Sigmoid colon (tissue), 6 donors: ENCODE measurements at regions not wholly inside any gene's neighbourhood (a gene's known extent, or its start where the extent isn't known, plus 50 kb on each side); places are given as distances from the start of the nearest gene placed in this dataset.

Experiments
- DNase-seq: peaks from one replicate; pipeline ENCODE4 v3.0.0-alpha.2; 2019
- H3K27ac ChIP-seq, 4 donors: fragments of 200-600 bp; sonication (generic); one replicate each; pipeline ENCODE4 v1.5.1; 2016 to 2019; ENCODE audit warnings: mild to moderate bottlenecking in 1 of 4
- H3K27me3 ChIP-seq, 3 donors: fragments of 200-600 bp; sonication (generic); one replicate each; pipeline ENCODE4 v1.5.1; 2019; ENCODE audit warnings: mild to moderate bottlenecking in 1 of 3
- H3K36me3 ChIP-seq, 4 donors: fragments of 200-600 bp; sonication (generic); one replicate each; pipeline ENCODE4 v1.5.1; 2016 to 2019
- H3K4me1 ChIP-seq, 4 donors: fragments of 200-600 bp; sonication (generic); one replicate each; pipeline ENCODE4 v1.5.1; 2017 to 2019
- H3K4me3 ChIP-seq, 4 donors: fragments of 200-600 bp; sonication (generic); one replicate each; pipeline ENCODE4 v1.5.1; 2017 to 2019; ENCODE audit warnings: mild to moderate bottlenecking in 2 of 4, moderate library complexity in 1 of 4
- H3K9me3 ChIP-seq, 4 donors: fragments of 200-600 bp in 3 of 4; sonication (generic) in 3 of 4; one replicate each; pipeline versions ENCODE4 v1.5.1 to v1.6.1; 2013 to 2019
- CTCF ChIP-seq, 4 experiments: fragments of 450-650 bp in 3 of 4; fragments of 200-600 bp in 1 of 4; IDR thresholded peaks; one replicate each; pipeline ENCODE4 v1.5.1; 2016 to 2019; ENCODE audit warnings: antibody characterized with exemption in 4 of 4, mild to moderate bottlenecking in 3 of 4, moderate library complexity in 2 of 4
- EP300 ChIP-seq, 4 donors: sonication (generic); formaldehyde crosslinking; IDR thresholded peaks; one replicate each; pipeline ENCODE4 v1.6.1; 2017; ENCODE audit warnings: antibody characterized with exemption in 4 of 4
- POLR2A ChIP-seq, 2 donors: fragments of 450-650 bp; IDR thresholded peaks; one replicate each; pipeline ENCODE4 v1.6.1; 2016; ENCODE audit warnings: antibody characterized with exemption in 2 of 2, mild to moderate bottlenecking in 2 of 2, moderate library complexity in 2 of 2
- POLR2AphosphoS5 ChIP-seq, 4 donors: sonication (generic); formaldehyde crosslinking; IDR thresholded peaks; one replicate each; pipeline ENCODE4 v1.6.1; 2017; ENCODE audit warnings: antibody characterized with exemption in 4 of 4
- WGBS, 2 donors: extraction: QIAGEN DNeasy Blood & Tissue Kit; methylation state at CpG; one replicate each; pipeline ENCODE4 v1.1.7; 2013; 5-methylcytosine and 5-hydroxymethylcytosine counted together
- intact Hi-C: fragments of 100-400 bp; cut with DNase I; formaldehyde crosslinking; loops from one replicate; pipeline ENCODE4 v1.15.1; 2023
- donor health status: healthy with polysubstance abuse.
- donor health status: healthy.

- H3K27ac ChIP-seq: no peak overlapping the region
- H3K4me3 ChIP-seq: no peak overlapping the region
- H3K36me3 ChIP-seq: no peaks in the 10 kb centered on the region
- H3K4me1 ChIP-seq: no peaks in the 10 kb centered on the region
- 94 to 98% methylated on average over 1 of the region's 1 CpG for WGBS, 2 donors
- H3K9me3 ChIP-seq: peaks cover 0 to under 1% (median 0%) of the 10 kb centered on the region in 4 donors
- no peak for DNase-seq
- intact Hi-C loops: no loop called here
- TF ChIP-seq POLR2A (IDR thresholded peaks at IDR 0.05) (no peak), EP300 (IDR thresholded peaks at IDR 0.05) (no peak), CTCF (IDR thresholded peaks at IDR 0.05) (no peak), POLR2AphosphoS5 (IDR thresholded peaks at IDR 0.05) (no peak)
- H3K27me3 ChIP-seq: no peaks in the 10 kb centered on the region
Measured at GRCh38 chr5:2598503-2598902, 153.0 kb downstream of the IRX2 start.

- Histone ChIP-seq H3K4me3 (no peak overlapping the region), H3K36me3 (no peaks in the 10 kb centered on the region), H3K27me3 (no peaks in the 10 kb centered on the region), H3K4me1 (no peaks in the 10 kb centered on the region), H3K9me3 (peaks cover 0 to 2% (median 0%) of the 10 kb centered on the region in 4 donors), H3K27ac (no peak overlapping the region)
- 76 to 90% methylated on average over 1 of the region's 1 CpG for WGBS, 2 donors
- no peak for DNase-seq
- TF ChIP-seq CTCF (IDR thresholded peaks at IDR 0.05) (no peak), POLR2AphosphoS5 (IDR thresholded peaks at IDR 0.05) (no peak)
- intact Hi-C loops: no loop called here
Measured at GRCh38 chr5:2594701-2595100, 156.8 kb downstream of the IRX2 start.

GRCh38 chr5:2592766-2593165 is 158.7 kb downstream of the IRX2 start:
- DNase-seq: no peak
- H3K36me3 ChIP-seq: no peaks in the 10 kb centered on the region
- H3K4me3 ChIP-seq: no peak overlapping the region
- H3K27me3 ChIP-seq: no peaks in the 10 kb centered on the region
- no peak overlapping the region for H3K27ac ChIP-seq
- intact Hi-C loops: no loop called here
- TF ChIP-seq EP300 (IDR thresholded peaks at IDR 0.05) (no peak), CTCF (IDR thresholded peaks at IDR 0.05) (no peak), POLR2A (IDR thresholded peaks at IDR 0.05) (no peak), POLR2AphosphoS5 (IDR thresholded peaks at IDR 0.05) (no peak)
- H3K4me1 ChIP-seq: no peaks in the 10 kb centered on the region
- peaks cover 0 to 2% (median 0%) of the 10 kb centered on the region in 4 donors for H3K9me3 ChIP-seq
- 82 to 83% methylated on average over 10 of the region's 10 CpGs for WGBS, 2 donors

DNA sequence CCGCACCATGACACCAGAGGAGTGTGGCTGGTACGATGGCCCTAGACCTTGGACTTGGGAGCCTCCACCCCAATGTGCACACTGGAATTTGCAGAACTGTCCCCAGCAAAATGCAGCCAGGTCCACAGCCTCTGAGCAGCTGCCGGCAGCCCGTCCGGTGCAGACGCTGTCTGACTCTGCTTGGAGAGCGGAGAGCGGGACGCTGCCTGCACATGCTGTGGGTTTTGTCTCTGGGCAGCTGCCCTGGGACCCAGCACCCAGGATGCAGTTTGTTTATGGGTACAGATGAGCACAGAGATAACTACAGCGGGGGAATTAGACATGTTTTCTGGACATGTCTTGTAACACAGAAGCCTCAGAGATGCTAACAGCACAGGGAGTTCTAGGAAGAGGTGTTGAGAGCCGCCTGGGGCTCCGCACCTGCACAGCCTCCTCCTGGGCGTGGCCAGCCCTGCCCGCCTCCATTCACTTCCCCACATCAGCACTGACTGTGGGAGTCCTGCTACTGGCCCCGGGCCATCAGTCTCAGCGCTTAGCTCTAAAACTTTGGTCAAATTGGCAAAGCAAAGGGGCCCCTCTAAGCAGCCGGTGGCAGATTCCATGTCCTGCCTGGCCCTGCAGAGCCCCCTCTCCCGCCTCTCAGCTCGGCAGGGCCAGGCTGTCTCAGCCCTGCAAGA is 159.6 kb downstream of the IRX2 start:
- WGBS, 2 donors: 64 to 66% methylated on average over 19 of the region's 19 CpGs
- TF ChIP-seq POLR2AphosphoS5 (IDR thresholded peaks at IDR 0.05) (no peak), EP300 (IDR thresholded peaks at IDR 0.05) (no peak), CTCF (IDR thresholded peaks at IDR 0.05) (no peak), POLR2A (IDR thresholded peaks at IDR 0.05) (no peak)
- H3K4me3 ChIP-seq: no peak overlapping the region
- H3K9me3 ChIP-seq: peaks cover 0 to 2% (median 0%) of the 10 kb centered on the region in 4 donors
- intact Hi-C loops: no loop called here
- H3K27me3 ChIP-seq: no peaks in the 10 kb centered on the region
- no peak overlapping the region for H3K27ac ChIP-seq
- no peak for DNase-seq
- no peaks in the 10 kb centered on the region for H3K36me3 ChIP-seq
- no peaks in the 10 kb centered on the region for H3K4me1 ChIP-seq
